ENCODE measurements at regions not wholly inside any gene's neighbourhood (a gene's known extent, or its start where the extent isn't known, plus 50 kb on each side); places are given as distances from the start of the nearest gene placed in this dataset.

GRCh38 chr5:125582352-125582751, 835.9 kb upstream of the ZNF608 start:
- no peak for ATAC-seq
- Histone ChIP-seq H3K9me3 (replicated peaks; ENCODE audit: control insufficient read depth, insufficient read depth, low read length) (no peaks in the 10 kb centered on the region), H3K4me3 (no peak overlapping the region), H2AFZ (ENCODE audit: control insufficient read depth, low read depth, low read length) (no peak overlapping the region), H3K4me2 (ENCODE audit: control insufficient read depth, insufficient read depth) (no peak overlapping the region), H3K9ac (ENCODE audit: control insufficient read depth, insufficient read depth, low read length) (no peak overlapping the region), H3K27me3 (replicated peaks in 1 of 2; ENCODE audit: control insufficient read depth in 2 of 2, insufficient read depth in 2 of 2, low read length in 1 of 2) (no peaks in the 10 kb centered on the region; a peak in 1 of 4 replicates), H3K36me3 (ENCODE audit: control insufficient read depth in 2 of 2, insufficient read depth in 2 of 2, low read length in 1 of 2) (no peaks in the 10 kb centered on the region), H3K27ac (ENCODE audit: control insufficient read depth, insufficient read depth) (no peak overlapping the region), H4K20me1 (ENCODE audit: control insufficient read depth, insufficient read depth) (no peaks in the 10 kb centered on the region), H3K4me1 (ENCODE audit: control insufficient read depth, insufficient read depth, low read length) (no peaks in the 10 kb centered on the region), H3K79me2 (ENCODE audit: control insufficient read depth, insufficient read depth, low read length) (no peaks in the 10 kb centered on the region)
- BruUV-seq (replicated peaks), result no TSS peak
- in situ Hi-C loops (cut with MboI) (no loop called here), intact Hi-C loops (cut with micrococcal nuclease; ENCODE audit: unreplicated experiment) (no loop called here)
- ChIA-PET POLR2A (no interaction called here), CTCF (no interaction called here), SMC1A (ENCODE audit: uncharacterized antibody, unreplicated experiment) (no interaction called here), RAD21 (ENCODE audit: unreplicated experiment) (no interaction called here)
- no peak for FAIRE-seq
- DNase-seq (ENCODE audit: low read depth, low spot score), result no peak
- 27% methylated on average over 1 of the region's 1 CpG for WGBS (ENCODE audit: insufficient coverage, insufficient replicate concordance, low lambda C conversion rate, missing lambda C conversion rate)
- TF ChIP-seq BCL3 (IDR thresholded peaks at IDR 0.05; ENCODE audit: borderline replicate concordance, insufficient read depth, low read depth, low read length, poor library complexity, severe bottlenecking), result no peak
- TF ChIP-seq JUNB (IDR thresholded peaks at IDR 0.05), result no peak
- TF ChIP-seq, protein P1, sequence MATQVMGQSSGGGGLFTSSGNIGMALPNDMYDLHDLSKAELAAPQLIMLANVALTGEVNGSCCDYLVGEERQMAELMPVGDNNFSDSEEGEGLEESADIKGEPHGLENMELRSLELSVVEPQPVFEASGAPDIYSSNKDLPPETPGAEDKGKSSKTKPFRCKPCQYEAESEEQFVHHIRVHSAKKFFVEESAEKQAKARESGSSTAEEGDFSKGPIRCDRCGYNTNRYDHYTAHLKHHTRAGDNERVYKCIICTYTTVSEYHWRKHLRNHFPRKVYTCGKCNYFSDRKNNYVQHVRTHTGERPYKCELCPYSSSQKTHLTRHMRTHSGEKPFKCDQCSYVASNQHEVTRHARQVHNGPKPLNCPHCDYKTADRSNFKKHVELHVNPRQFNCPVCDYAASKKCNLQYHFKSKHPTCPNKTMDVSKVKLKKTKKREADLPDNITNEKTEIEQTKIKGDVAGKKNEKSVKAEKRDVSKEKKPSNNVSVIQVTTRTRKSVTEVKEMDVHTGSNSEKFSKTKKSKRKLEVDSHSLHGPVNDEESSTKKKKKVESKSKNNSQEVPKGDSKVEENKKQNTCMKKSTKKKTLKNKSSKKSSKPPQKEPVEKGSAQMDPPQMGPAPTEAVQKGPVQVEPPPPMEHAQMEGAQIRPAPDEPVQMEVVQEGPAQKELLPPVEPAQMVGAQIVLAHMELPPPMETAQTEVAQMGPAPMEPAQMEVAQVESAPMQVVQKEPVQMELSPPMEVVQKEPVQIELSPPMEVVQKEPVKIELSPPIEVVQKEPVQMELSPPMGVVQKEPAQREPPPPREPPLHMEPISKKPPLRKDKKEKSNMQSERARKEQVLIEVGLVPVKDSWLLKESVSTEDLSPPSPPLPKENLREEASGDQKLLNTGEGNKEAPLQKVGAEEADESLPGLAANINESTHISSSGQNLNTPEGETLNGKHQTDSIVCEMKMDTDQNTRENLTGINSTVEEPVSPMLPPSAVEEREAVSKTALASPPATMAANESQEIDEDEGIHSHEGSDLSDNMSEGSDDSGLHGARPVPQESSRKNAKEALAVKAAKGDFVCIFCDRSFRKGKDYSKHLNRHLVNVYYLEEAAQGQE (IDR thresholded peaks at IDR 0.05; ENCODE audit: low read depth, low read length), result no peak
- no peak for TF ChIP-seq MAX (IDR thresholded peaks at IDR 0.05; ENCODE audit: low read depth, low read length)
- TF ChIP-seq PAX8 (IDR thresholded peaks at IDR 0.05), result no peak
- TF ChIP-seq, protein P2, sequence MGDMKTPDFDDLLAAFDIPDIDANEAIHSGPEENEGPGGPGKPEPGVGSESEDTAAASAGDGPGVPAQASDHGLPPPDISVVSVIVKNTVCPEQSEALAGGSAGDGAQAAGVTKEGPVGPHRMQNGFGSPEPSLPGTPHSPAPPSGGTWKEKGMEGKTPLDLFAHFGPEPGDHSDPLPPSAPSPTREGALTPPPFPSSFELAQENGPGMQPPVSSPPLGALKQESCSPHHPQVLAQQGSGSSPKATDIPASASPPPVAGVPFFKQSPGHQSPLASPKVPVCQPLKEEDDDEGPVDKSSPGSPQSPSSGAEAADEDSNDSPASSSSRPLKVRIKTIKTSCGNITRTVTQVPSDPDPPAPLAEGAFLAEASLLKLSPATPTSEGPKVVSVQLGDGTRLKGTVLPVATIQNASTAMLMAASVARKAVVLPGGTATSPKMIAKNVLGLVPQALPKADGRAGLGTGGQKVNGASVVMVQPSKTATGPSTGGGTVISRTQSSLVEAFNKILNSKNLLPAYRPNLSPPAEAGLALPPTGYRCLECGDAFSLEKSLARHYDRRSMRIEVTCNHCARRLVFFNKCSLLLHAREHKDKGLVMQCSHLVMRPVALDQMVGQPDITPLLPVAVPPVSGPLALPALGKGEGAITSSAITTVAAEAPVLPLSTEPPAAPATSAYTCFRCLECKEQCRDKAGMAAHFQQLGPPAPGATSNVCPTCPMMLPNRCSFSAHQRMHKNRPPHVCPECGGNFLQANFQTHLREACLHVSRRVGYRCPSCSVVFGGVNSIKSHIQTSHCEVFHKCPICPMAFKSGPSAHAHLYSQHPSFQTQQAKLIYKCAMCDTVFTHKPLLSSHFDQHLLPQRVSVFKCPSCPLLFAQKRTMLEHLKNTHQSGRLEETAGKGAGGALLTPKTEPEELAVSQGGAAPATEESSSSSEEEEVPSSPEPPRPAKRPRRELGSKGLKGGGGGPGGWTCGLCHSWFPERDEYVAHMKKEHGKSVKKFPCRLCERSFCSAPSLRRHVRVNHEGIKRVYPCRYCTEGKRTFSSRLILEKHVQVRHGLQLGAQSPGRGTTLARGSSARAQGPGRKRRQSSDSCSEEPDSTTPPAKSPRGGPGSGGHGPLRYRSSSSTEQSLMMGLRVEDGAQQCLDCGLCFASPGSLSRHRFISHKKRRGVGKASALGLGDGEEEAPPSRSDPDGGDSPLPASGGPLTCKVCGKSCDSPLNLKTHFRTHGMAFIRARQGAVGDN (IDR thresholded peaks at IDR 0.05), result no peak
- TF ChIP-seq HDAC6 (IDR thresholded peaks at IDR 0.05; ENCODE audit: unreplicated experiment), result no peak
- TF ChIP-seq ZNF622 (IDR thresholded peaks at IDR 0.05), result no peak
- no peak for TF ChIP-seq HDAC2 (IDR thresholded peaks at IDR 0.05)
- no peak for TF ChIP-seq SUPT20H (IDR thresholded peaks at IDR 0.05; ENCODE audit: borderline replicate concordance, control insufficient read depth, low read depth, low read length)

All from GM12878 (cell line).